ENCODE measurements at regions not wholly inside any gene's neighbourhood (a gene's known extent, or its start where the extent isn't known, plus 50 kb on each side); places are given as distances from the start of the nearest gene placed in this dataset.
"Not testable (repeated sequence)": the region's sequence is repeated elsewhere in the genome, so short reads cannot be mapped to it uniquely, and the experiment has no call there.

DNA sequence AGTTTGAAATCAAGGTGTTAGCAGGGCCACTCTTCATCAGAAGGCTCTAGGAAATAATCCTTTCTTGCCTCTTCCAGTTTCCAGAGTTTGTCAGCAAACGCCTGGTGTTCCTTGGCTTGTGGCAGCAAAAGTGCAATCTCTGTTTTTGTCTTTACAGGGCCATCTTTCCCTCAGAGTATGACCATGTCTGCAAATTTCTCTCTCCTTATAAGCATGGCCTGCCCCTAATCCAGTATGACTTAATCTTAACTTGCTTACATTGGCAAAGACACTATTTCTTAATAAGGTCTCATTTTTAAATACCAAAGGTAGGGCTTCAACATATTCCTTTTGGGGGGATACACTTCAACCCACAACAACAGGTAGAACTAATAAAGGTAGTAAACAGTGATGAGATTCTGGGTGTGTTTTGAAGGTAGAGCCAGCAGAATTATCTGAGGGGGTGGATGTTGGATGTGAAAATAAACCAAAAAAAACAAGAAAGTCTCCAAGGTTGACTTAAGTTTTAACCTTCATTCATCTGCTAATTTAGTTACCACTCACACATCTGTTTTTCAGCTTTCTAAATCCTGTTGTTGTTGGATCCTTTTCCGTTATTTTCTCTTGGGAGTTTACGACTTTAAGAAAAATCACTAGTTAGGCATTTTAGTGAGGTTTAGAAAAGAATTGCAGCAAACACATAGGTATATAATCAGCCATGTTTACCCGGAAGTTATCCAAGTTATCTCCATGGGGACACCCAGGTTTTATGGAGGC is 234.4 kb upstream of the FIGN start (continued):
- no peak for TF ChIP-seq ELF1 (IDR thresholded peaks at IDR 0.05; ENCODE audit: borderline replicate concordance, low read depth)

GRCh38 chr2:163964278-163964677 is 228.5 kb upstream of the FIGN start:
- H3K4me3 ChIP-seq (replicated peaks in 1 of 2; ENCODE audit: low read depth in 1 of 2, low read length in 2 of 2); H3K36me3 ChIP-seq (ENCODE audit: control insufficient read depth in 1 of 2, insufficient read depth in 2 of 2, low read length in 2 of 2); H3K27me3 ChIP-seq (ENCODE audit: insufficient read depth, low read length); intact Hi-C loops (cut with micrococcal nuclease); H4K20me1 ChIP-seq (ENCODE audit: insufficient read depth); H2AFZ ChIP-seq (ENCODE audit: low read depth, low read length, poor library complexity, severe bottlenecking); POLR2A ChIA-PET; ATAC-seq; H3K9ac ChIP-seq (ENCODE audit: low read length); RAD21 ChIA-PET (ENCODE audit: low non-redundant PET in 1 of 2, low total read pairs in 2 of 2, uncharacterized antibody in 2 of 2, unreplicated experiment in 2 of 2); DNase-seq (ENCODE audit: low read depth, low spot score); CTCF ChIA-PET; H3K79me2 ChIP-seq (ENCODE audit: insufficient read depth, low read length); H3K4me2 ChIP-seq (ENCODE audit: low read length); H3K4me1 ChIP-seq (ENCODE audit: control insufficient read depth in 1 of 2, insufficient read depth in 2 of 2, low read length in 2 of 2); H3K9me3 ChIP-seq (ENCODE audit: control insufficient read depth in 1 of 2, insufficient read depth in 1 of 2, low read depth in 1 of 2, low read length in 2 of 2); BruUV-seq (replicated peaks); H3K27ac ChIP-seq (ENCODE audit: low read depth, low read length); H3K9me2 ChIP-seq (ENCODE audit: insufficient read depth): not testable (repeated sequence)

DNA sequence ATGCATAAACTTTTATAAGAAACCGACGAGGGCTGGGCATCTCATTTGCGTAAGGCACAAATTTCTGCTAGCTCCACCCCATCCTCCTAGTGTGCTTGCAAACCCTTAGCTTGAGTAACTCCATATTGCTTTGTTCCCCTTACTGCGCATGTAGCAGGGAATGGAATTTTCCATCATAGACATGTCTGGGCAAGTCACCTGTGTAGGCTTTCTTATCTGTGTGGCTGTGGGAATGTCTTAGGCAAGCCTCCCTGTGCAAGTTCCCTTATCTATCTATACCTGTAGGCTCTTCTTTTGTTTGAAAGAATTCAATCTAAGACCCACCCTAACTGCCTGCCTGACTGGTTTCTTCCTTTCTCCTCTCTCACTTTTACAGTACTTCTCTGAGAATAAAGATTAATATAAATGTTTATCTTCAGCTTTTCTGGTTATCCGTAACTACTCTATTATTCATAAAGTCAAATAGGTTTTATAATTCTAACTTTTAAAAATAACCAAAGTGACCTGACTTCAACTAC is 217.6 kb upstream of the FIGN start:
- no peaks in the 10 kb centered on the region for H3K79me2 ChIP-seq (ENCODE audit: insufficient read depth, low read length)
- H2AFZ ChIP-seq (ENCODE audit: low read depth, low read length, poor library complexity, severe bottlenecking), result no peak overlapping the region
- no peak overlapping the region for H3K27ac ChIP-seq (ENCODE audit: low read depth, low read length)
- no peak overlapping the region for H3K4me2 ChIP-seq (ENCODE audit: low read length)
- ATAC-seq (no peak), DNase-seq (ENCODE audit: low read depth, low spot score) (no peak)
- no peaks in the 10 kb centered on the region for H4K20me1 ChIP-seq (ENCODE audit: insufficient read depth)
- intact Hi-C loops (cut with micrococcal nuclease), result no loop called here
- BruUV-seq (replicated peaks), result no TSS peak
- no peaks in the 10 kb centered on the region for H3K9me3 ChIP-seq (ENCODE audit: control insufficient read depth in 1 of 2, insufficient read depth in 1 of 2, low read depth in 1 of 2, low read length in 2 of 2)
- CTCF ChIA-PET, result no interaction called here
- no peaks in the 10 kb centered on the region for H3K36me3 ChIP-seq (ENCODE audit: control insufficient read depth in 1 of 2, insufficient read depth in 2 of 2, low read length in 2 of 2)
- H3K9ac ChIP-seq (ENCODE audit: low read length), result no peak overlapping the region
- H3K4me3 ChIP-seq (replicated peaks in 1 of 2; ENCODE audit: low read depth in 1 of 2, low read length in 2 of 2), result no peak overlapping the region
- no peaks in the 10 kb centered on the region for H3K4me1 ChIP-seq (ENCODE audit: control insufficient read depth in 1 of 2, insufficient read depth in 2 of 2, low read length in 2 of 2)
- POLR2A ChIA-PET, result no interaction called here
- 0 out of 2 replicates have a peak, but pooled peaks cover under 1% of the 10 kb centered on the region for H3K27me3 ChIP-seq (ENCODE audit: insufficient read depth, low read length)
- RAD21 ChIA-PET (ENCODE audit: low non-redundant PET in 1 of 2, low total read pairs in 2 of 2, uncharacterized antibody in 2 of 2, unreplicated experiment in 2 of 2), result no interaction called here
- TF ChIP-seq YY1 (IDR thresholded peaks at IDR 0.05; ENCODE audit: extremely low read depth, insufficient replicate concordance, low read depth, low read length) (no peak), EZH2 (IDR thresholded peaks at IDR 0.05) (no peak)
- H3K9me2 ChIP-seq (ENCODE audit: insufficient read depth), result no peaks in the 10 kb centered on the region
